ENCODE measurements at regions not wholly inside any gene's neighbourhood (a gene's known extent, or its start where the extent isn't known, plus 50 kb on each side); places are given as distances from the start of the nearest gene placed in this dataset.
A peak's percentile ranks its signal among the peaks of the same experiment; 100 is the strongest.
"Not testable (repeated sequence)": the region's sequence is repeated elsewhere in the genome, so short reads cannot be mapped to it uniquely, and the experiment has no call there.

DNA sequence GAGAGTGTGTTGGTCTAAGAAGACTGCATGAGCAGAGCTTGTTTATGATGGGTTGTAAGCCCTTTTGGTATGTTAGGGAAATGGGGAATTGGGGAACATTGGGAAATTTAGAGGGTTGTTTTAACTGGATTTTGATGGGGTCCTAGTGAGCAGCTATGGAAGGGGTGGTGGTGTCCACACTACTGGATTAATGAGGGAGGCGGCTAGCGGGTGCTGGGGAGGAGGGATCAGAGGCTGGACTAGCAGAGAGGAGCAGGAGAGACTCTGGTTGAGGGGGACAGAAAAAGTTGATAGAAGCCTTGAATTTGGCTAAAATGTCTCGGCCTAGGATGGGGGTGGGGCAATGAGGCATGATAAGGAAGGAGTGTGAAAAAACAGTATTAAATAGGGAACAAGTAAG lies 1369.1 kb downstream of the UQCRFS1 start:
- DNase-seq: no peak

DNA sequence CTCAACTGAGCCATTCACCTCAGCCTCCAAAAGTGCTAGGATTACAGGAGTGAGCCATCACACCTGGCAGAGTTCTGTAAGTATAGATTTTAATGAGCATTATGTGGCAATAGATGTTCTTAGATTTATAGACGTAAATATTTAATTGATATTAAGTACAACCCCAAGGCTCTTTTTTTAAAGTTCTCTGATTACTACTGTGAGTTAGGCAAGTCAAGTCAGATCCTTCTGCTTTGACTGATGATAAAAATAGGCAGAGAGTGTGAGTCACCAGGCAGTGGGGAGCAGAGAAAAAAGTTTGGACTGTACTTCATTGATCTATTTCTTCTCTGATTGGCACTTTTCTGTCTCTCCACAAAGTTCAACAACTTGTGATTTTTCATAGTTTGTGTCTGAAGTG lies 1379.9 kb downstream of the UQCRFS1 start:
- DNase-seq: no peak

DNA sequence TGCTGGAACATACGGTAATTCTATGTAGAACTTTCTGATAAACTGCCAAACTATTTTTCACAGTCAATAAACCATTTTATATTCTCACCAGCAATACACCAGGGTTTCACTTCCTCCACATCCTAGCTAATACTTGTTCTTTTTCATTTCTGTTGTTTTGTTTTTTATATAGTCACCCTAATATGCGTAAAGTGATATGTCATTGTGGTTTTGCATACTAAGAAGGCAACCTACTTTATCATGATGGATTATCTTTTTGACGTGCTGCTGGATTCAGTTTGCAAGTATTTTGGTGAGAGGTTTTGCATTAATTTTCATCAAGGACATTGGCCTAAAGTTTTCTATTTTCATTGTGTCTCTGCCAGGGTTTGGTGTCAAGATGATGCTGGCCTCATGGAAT lies 1384.1 kb downstream of the UQCRFS1 start:
- no peak for DNase-seq

DNA sequence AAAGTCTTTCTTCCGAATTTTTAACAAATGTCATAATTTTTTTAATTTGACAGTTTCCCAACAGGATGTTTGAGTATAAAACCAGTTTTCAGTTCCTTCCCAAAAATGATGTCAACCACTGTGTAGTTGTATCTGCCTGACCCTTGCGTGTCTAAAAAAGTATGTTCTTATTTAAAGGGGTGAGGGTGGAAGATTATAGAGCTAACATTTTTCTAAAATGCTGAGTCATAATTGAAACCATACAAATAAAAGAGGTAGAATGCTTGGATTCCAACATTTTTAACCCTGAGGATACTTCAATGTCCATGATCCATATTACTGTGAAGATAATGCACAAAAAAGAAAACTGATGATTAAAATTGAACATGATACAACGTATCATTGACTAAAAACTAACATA lies 1388.8 kb downstream of the UQCRFS1 start:
- DNase-seq: no peak

DNA sequence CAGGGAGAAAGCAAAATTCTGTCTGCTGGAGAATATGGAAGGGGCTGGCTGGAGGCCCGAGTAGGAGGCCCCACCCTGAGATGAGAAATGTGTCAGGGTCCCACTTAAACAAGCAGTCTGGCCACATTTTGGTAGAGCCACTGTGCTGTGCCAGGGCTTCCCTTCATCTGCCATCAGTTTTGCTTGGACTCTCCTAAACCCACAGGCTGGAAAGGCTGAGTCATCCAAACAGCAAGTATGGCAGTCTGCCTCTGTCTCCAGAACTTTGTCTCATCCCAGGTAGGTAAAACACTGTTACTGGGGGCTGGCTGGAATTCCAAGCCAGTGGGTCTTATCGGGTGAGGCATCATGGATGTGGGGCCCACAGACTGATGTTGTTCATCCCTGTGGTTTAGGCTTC lies 1390.6 kb downstream of the UQCRFS1 start:
- peak; percentile 9 for DNase-seq

DNA sequence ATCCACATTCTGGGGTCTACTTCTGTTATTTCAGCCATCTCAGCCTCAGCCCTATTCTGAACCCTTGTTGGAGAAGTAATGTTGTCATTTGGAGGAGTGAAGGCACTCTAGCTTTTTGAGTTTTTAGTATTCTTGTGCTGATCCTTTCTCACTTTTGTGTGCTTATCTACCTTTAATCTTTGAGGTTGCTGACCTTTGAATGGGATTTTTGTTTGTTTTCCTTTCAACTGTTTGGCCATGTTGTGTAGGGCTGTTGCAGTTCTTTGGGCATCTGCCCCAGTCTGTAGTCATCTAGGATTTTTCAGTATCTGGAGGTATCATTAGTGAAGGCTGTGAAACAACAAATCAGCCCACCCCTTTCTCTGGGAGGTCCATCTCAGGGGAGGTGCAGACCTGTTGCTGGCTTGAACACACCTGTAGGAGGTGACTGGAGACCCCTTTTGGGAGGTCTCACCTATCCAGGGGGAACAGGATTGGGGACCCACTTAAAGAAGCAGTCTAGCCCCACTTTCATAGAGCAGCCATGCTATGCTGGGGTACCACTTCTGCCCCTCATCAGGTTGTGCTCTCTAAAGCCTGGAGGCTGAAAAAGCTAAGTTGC lies 1391.4 kb downstream of the UQCRFS1 start:
- no peak for DNase-seq

DNA sequence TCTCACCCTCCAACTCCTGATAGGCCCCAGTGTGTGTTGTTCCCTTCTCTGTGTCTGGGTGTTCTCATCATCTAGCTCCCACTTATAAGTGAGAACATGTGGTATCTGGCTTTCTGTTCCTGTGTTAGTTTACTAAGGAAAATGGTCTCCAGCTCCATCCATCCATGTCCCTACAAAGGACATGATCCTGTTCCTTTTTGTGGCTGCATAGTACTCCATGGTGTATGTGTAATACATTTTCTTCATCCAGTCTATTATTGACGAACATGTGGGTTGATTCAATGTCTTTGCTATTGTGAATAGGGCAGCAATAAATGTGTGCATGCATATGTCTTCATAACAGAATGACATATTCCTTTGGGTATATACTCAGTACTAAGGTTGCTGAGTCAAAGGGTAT lies 1397.0 kb downstream of the UQCRFS1 start:
- no peak for DNase-seq

DNA sequence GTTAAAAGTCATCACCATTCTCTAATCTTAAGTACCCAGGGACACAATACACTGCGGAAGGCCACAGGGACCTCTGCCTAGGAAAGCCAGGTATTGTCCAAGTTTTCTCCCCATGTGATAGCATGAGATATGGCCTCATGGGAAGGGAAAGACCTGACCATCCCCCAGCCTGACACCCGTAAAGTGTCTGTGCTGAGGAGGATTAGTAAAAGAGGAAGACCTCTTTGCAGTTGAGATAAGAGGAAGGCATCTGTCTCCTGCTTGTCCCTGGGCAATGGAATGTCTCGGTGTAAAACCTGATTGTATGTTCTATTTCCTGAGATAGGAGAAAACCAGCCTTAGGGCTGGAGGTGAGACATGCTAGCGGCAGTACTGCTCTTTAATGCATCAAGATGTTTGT lies 1398.1 kb downstream of the UQCRFS1 start:
- not testable (repeated sequence) for DNase-seq

DNA sequence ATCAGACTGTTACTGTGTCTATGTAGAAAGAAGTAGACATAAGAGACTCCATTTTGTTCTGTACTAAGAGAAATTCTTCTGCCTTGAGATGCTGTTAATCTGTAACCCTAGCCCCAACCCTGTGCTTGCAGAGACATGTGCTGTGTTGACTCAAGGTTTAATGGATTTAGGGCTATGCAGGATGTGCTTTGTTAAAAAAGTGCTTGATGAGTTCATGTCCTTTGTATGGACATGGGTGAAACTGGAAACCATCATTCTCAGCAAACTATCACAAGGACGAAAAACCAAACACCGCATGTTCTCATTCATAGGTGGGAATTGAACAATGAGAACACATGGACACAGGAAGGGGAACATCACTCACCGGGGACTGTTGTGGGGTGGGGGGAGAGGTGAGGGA lies 1398.7 kb downstream of the UQCRFS1 start:
- DNase-seq: peak; percentile 73

DNA sequence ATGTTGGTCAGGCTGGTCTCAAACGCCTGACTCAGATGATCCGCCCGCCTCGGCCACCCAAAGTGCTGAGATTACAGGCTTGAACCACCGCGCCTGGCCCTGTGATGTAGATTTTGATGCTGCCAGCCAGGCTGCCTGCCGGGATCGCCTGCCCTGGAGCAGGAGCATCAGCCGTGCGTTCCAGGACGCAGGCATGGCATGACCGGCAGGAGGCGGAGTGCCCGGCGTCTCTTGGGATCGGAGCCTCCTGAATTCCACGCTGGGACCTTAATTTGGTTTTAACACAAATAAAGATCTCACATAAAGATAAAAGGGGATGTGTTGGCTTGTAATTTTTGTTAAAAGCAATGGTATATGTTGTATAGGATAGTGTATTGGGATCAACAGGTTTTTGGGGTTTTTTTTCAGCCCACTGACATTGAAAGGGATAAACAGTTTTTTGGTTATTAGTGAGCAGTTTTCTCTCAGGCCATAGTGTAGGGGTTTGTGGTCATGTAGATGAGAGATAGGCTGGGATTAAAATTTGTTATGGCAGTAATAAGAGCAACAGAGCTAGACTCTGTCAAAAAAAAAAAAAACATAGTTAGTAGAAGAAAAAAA lies 1406.4 kb downstream of the UQCRFS1 start:
- DNase-seq: no peak

DNA sequence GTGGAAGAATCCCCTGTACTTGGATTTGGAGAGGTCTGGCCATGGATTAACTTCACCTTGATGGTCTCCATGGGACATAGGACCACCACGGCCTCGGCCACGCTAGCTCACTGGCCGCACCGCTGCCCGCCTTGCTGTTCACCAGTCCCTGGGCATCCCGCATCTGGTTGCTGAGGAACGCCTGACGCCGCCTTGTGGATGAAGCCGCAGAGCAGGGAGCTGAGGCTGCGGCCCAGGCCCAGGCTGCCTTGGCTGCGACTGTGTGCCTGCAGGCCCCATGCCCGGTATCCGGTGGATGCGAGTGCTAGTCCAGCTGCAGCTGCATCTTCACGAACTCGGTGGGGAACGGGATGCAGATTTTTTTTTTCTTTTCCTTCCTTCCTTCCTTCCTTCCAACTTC lies 1407.1 kb downstream of the UQCRFS1 start:
- no peak for DNase-seq

DNA sequence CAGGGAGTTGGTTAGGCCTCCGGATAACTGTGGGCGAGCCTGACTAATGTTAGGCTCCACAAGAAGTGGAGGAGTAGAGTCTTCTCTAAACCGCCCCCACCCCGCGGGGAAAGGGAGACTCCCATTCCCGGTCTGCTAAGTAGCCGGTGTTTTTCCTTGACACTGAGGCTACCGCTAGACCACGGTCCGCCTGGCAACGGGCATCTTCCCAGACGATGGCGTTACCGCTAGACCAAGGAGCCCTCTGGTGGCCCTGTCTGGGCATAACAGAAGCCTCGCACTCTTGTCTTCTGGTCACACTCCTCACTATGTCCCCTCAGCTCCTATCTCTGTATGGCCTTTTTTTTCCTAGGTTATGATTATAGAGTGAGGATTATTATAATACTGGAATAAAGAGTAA lies 1410.7 kb downstream of the UQCRFS1 start:
- DNase-seq: peak; percentile 8

DNA sequence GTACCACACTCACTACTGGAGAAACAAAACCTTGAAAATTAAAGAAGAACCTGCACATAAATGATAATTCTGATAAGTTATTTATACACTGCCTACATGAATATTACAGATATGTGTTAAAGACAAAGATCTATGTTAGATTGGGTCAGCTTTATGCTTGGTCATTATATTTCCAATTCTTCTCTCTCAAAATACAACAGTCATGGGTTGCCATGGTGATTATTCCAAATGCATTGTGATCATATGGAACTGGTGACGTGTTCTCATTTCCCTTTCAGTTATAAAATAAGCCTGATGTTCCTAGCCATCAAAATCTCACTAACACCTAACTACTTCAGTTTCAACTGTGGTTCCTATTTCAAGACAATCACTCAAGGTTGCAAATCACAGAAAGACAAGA lies 1416.4 kb downstream of the UQCRFS1 start:
- DNase-seq: no peak

DNA sequence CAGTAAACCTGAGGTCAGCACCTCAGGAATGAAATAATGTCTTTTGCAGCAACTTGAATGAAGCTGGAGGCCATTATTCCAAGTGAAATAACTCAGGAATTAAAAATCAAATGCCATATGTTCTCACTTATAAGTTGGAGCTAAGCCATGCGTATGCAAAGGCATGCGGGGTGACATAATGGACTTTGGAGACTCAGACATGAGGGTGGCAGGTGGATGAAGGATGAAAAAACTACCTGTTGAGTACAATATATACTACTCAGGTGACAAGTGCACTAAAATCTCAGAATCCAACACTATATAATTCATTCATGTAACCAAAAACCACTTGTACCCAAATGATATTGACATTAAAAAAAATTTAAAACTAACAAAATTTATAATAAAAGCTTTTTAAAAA lies 1416.9 kb downstream of the UQCRFS1 start:
- no peak for DNase-seq

DNA sequence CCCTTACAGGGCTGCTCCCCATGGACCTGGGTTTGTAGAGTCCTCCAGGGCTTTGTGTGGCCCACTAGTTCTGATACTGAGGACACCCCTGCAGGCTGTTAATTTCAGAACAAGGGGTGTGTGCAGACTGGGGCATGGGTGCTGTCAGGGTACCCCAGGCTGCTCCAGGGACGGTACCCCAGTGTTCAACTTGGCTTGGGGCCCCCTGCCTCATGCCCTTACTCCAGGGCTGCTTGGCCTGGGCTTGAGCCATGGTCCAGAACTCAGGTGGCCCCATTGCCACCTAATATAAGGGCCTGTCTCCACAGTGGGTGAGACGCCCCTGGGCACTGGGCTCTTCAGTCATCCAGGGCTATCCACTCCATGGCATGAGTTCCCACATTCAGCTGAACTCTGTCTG lies 1417.6 kb downstream of the UQCRFS1 start:
- no peak for DNase-seq

DNA sequence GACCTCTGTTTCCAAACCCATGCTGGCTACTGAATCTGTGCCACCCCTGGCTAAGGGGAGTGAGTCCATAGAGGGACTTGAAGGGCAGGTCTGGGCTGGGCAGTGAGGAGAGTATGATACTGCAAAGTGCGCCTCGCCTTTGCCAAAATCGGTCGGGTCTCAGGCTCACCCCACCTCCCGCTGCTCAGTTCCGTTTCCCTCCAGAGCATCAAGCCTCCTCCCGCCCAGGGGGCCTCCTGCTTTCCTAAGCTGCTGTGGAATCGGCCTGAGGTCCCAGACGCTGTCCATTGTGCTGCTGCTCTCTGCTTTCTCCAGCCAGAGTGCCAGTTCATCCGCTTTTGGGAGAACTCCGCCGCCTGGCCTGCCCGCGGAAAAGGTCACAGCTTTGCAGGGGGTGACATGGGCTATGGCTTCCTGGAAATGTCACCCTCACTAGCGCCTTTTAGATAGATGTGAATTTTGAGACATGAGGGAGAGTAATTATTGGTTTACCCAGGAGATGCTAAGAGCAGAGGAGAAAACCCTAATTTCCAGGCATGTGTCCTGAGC lies 1418.4 kb downstream of the UQCRFS1 start:
- no peak for DNase-seq

DNA sequence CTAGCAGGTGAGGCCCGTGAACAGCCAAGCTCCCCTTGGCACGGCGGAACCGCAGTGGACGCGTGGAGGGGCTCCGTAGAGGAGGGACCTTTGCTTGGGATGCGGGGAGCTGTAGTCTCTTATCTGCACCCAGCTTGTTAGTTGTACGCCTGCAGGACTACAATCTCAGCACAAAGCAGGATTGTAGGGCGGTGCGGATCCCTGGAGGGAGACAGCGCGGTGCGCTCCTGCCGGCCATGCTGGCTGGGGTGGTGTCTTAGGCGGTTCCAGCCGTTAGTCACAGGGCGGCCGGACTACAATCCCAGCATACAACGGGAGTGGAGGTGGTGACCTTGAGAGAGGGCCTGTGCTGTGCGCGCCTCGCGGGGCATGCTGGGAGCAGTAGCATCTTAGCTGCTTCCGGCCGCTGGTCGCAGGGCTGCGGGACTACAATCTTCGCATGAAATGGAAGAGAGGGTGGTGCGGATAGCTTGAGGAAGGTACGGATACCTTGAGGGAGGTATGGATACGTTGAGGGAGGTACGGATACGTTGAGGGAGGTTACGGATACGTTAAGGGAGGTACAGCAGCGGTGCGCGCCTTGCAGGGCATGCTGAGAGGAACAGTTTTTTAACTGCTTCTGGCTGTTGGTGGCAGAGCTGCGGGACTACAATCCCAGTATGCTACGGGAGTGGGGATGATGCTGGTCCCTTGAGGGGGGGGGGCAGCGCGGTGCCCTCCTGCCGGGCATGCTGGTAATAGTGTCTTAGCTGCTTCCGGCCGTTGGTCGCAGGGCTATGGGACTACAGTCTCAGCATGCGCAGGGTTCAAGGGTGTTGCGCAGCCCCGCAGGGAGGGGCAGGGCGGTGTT lies 1419.1 kb downstream of the UQCRFS1 start:
- DNase-seq: peak; percentile 95

DNA sequence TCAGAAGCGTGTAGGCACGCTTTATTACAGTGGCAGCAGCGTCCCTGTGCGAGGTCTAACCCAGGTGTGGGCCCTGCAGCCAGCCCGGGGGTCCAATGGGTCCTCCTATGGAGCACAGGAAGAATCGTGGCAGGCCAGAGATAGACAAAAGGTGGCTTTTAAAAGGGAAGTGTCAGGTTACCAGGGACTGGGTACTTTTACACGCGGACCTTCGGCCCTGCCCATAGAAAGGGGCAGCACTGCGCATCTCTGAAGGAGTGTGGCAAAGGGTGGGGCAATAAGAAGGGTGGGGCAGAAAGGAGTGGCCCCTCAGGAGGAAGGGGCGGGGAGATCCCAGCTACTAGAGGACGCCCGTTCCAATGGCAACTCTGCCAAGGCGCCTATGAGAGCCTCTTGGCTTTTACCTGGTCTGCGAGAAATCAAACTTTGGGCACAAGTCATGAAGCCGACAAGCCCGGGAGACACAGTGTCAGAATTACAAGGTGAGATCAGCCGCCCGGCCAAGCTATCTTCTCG lies 1419.8 kb downstream of the UQCRFS1 start:
- peak; percentile 85 for DNase-seq

DNA sequence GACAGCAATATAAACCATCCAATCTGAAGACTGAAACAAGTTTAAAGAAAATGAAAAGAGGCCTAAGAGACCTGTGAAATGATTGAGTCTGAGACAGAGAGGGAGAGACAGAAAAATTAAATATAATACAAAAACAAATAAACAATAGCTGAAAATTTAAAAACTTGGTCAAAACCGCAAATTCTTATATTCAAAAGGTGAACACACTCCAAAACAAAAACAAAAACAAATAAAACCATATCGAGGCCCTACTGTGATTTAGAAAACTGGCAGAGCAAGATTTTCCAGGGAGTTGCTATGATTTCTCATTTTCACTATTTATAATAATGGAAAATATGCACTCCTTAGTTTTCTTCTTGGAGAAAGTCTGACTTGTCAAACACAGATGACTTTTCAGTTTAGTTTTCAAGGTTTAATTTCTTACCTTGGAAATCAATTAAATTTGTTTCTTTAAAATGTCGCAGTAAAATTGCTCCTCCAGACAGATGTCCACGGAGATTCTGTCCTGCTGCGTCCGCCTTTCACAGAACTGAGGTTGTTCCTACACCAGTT lies 1420.3 kb downstream of the UQCRFS1 start:
- DNase-seq: peak; percentile 34

DNA sequence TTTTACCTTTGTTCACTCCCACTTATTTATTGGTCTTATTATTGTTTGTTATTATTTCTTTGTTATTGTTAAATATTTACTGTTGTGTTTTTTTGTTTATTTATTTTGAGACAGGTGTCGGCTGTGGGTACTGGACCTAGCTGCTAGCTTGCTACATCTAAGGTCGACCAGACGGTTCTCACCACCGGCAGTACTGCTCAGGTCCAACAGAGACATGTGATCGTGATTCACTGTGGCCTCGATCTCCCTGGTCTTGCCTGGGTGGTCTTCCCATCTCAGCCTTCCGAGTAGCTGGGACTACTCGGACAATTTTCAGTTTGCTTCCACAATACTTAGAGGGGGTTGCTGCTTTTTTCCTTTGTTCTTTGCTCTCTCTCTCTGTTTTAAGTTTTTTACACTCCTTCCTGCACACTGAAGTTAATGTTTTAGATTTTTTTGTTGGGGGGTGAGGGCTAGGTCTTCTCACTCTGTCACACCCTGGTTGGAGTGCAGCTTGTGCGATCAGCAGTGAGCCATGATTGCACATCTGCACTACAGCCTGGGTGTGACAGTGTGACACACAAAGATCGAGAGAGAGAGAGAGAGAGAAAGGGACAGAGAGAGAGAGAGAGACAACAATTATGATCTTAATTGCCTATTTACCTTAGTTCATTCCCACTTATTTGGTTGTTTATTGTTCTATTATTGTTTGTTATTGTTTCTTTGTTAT lies 1432.4 kb downstream of the UQCRFS1 start:
- DNase-seq: no peak

DNA sequence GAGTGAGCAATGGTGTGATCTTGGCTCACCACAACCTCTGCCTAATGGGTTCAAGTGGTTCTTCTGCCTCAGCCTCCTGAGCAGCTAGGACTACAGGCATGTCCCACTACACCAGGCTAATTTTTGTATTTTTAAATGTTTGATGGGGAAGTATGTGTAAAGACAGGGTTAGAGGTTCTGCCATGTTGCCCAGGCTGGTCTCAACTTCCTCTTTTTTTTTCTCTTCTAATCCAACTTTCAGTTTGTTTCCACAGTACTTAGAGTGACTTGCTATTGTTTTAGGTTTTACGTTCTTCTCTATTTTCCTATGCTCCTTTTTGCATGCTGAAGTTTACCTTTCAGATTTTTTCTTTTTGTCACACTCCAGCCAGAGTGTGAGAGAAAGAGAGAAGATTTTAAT lies 1433.0 kb downstream of the UQCRFS1 start:
- DNase-seq: no peak

DNA sequence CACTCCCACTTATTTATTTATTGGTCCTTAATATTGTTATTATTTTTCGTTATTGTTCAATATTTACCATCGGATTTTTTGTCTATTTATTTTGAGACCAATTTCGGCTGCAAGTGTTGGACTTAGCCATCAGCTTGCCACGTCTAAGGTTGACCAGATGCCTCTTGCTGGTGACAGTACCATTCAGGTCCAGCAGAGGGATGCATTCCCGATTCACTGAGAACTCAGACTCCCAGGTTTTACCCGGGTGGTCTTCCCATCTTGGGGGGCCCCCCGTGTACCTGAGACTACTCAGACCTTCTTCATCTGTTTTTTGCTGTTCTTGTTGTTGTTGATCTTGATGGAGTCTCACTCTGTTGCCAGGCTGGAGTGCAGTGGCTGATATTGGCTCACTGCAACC lies 1435.2 kb downstream of the UQCRFS1 start:
- peak; percentile 30 for DNase-seq

DNA sequence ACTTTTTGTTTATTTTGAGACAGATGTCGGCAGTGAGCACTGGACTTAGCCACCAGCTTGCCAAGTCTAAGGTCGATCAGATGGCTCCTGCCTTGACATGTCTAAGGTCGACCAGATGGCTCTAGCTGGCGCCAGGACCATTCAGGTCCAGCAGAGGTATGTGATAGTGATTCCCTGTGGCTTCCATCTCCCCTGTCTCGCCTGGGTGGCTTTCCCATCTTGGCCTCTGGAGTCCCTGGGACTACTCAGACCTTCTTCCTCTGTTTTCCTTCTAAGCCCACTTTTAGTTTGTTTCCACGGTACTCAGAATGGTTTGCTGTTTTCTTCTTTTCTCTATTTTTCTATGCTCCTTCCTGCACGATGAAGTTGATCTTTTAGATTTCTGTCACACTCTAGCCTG lies 1435.7 kb downstream of the UQCRFS1 start:
- DNase-seq: no peak
